K562 (cell line): ENCODE measurements at regions not wholly inside any gene's neighbourhood (a gene's known extent, or its start where the extent isn't known, plus 50 kb on each side); places are given as distances from the start of the nearest gene placed in this dataset.

ENCODE experiments used
- ATAC-seq: fragments of 200-7000 bp; cut with Tn5 transposase; 3 replicates; pipeline ENCODE4 v1.9.1; 2020; ENCODE audit warnings: moderate library complexity
- BruUV-seq: library from RNA; stranded (reverse); fragments of 400-500 nt; replicated peaks from 2 replicates; lab custom pipeline; 2021; lab: Mats Ljungman, UMichigan
- CTCF ChIA-PET: fragments of 300-600 bp; formaldehyde crosslinking; extraction: SDS; loops from one replicate; lab custom pipeline; 2021; ENCODE audit warnings: low intra/inter-chr PET ratio; lab: Yijun Ruan, JAX
- POLR2A ChIA-PET: fragments of 300-600, 350-650 bp; sonication (Branson Sonifier 250); formaldehyde crosslinking; extraction: SDS; loops from one replicate; lab custom pipeline; 2021; ENCODE audit warnings: antibody characterized with exemption, inconsistent platforms; lab: Yijun Ruan, JAX
- DNase-seq, 4 experiments: peaks; one replicate each; pipeline versions ENCODE4 v3.0.0 to v3.0.0-alpha.2; 2011 to 2018; ENCODE audit warnings: low spot score in 3 of 4, mixed read lengths in 3 of 4; ENCODE audit errors: extremely low read depth in 1 of 4
- FAIRE-seq: peaks from 2 replicates; lab custom pipeline; 2011; peaks lifted over from hg19 to GRCh38; lab: Jason Lieb, UNC
- H2AFZ ChIP-seq: 2 replicates; pipeline ENCODE4 v1.6.0; 2011; ENCODE audit warnings: low read depth, low read length, control low read depth, inconsistent platforms
- H3K27ac ChIP-seq: fragments of 200-600 bp; 3 replicates; pipeline ENCODE4 v1.8.0; 2011; ENCODE audit warnings: low read depth, mild to moderate bottlenecking, control low read depth, inconsistent platforms, low read length, moderate library complexity, mixed read lengths; ENCODE audit errors: extremely low read depth
- H3K27me3 ChIP-seq, 2 experiments: fragments of 300-600 bp in 1 of 2; 2 replicates in 1 of 2; 3 replicates in 1 of 2; pipeline versions ENCODE4 v1.6.0 to v1.8.0; 2011; ENCODE audit warnings: inconsistent platforms in 2 of 2, low read length in 2 of 2, mild to moderate bottlenecking in 1 of 2, mixed read lengths in 1 of 2, moderate library complexity in 1 of 2; ENCODE audit not compliant: control insufficient read depth in 2 of 2, insufficient read depth in 2 of 2
- H3K36me3 ChIP-seq: fragments of 300-600 bp; 3 replicates; pipeline ENCODE4 v1.8.0; 2011; ENCODE audit warnings: mild to moderate bottlenecking, low read length, inconsistent platforms; ENCODE audit not compliant: control insufficient read depth, insufficient read depth
- H3K4me1 ChIP-seq, 2 experiments: fragments of 200-600 bp in 1 of 2; replicated peaks in 1 of 2; 2 replicates in 1 of 2; 3 replicates in 1 of 2; pipeline versions ENCODE4 v1.5.1 to v1.8.0; 2011; ENCODE audit warnings: inconsistent platforms in 2 of 2, low read length in 2 of 2, mild to moderate bottlenecking in 1 of 2, mixed read lengths in 1 of 2, moderate library complexity in 1 of 2; ENCODE audit not compliant: control insufficient read depth in 2 of 2, insufficient read depth in 2 of 2
- H3K4me2 ChIP-seq: 2 replicates; pipeline ENCODE4 v1.6.1; 2011; ENCODE audit warnings: low read length, control low read depth, inconsistent platforms, mixed read lengths; ENCODE audit not compliant: insufficient read depth
- H3K4me3 ChIP-seq: fragments of 200-600 bp; sonication (generic), shearing (Covaris generic); 2 replicates; pipeline ENCODE4 v1.5.1; 2016; ENCODE audit warnings: control low read depth, inconsistent platforms
- H3K79me2 ChIP-seq: fragments of 200-600 bp; 3 replicates; pipeline ENCODE4 v1.8.0; 2011; ENCODE audit warnings: low read length, inconsistent platforms; ENCODE audit not compliant: control insufficient read depth, insufficient read depth
- H3K9ac ChIP-seq, 2 experiments: 2 replicates each; pipeline versions ENCODE4 v1.6.0 to v1.6.1; 2011; ENCODE audit warnings: low read depth in 2 of 2, low read length in 2 of 2, control low read depth in 1 of 2, inconsistent platforms in 1 of 2, mild to moderate bottlenecking in 1 of 2, mixed read lengths in 1 of 2; ENCODE audit not compliant: insufficient read depth in 1 of 2
- H3K9me1 ChIP-seq: one replicate; pipeline ENCODE4 v1.6.0; 2011; ENCODE audit warnings: inconsistent platforms, mild to moderate bottlenecking, low read length, moderate library complexity; ENCODE audit not compliant: control insufficient read depth, insufficient read depth
- H3K9me3 ChIP-seq: replicated peaks from 2 replicates; pipeline ENCODE4 v1.5.1; 2011; ENCODE audit warnings: low read depth, low read length, inconsistent platforms; ENCODE audit not compliant: control insufficient read depth, insufficient read depth
- H4K20me1 ChIP-seq: replicated peaks from 2 replicates; pipeline ENCODE4 v1.6.1; 2011; ENCODE audit warnings: low read length, inconsistent platforms, mixed read lengths; ENCODE audit not compliant: control insufficient read depth, insufficient read depth
- BRD9 ChIP-seq: fragments of 450-650 bp; IDR thresholded peaks from 2 replicates; pipeline ENCODE4 v1.6.1; 2018; ENCODE audit warnings: low read depth; ENCODE audit not compliant: partially characterized antibody
- CEBPG ChIP-seq, 3 experiments: fragments of 200-800 bp in 1 of 3; sonication (Bioruptor generic) in 1 of 3; sonication (generic) in 1 of 3; formaldehyde crosslinking in 1 of 3; IDR thresholded peaks in 2 of 3; conservative IDR thresholded peaks in 1 of 3; 2 replicates each; pipeline versions ENCODE4 v1.6.1 to v1.8.0; 2016 to 2022; ENCODE audit warnings: missing compliant biosample characterization in 2 of 3, missing genetic modification characterization in 2 of 3, mild to moderate bottlenecking in 1 of 3, missing genetic modification reagents in 1 of 3
- CLOCK ChIP-seq: fragments of 250-450 bp; sonication (Bioruptor Pico); IDR thresholded peaks from 2 replicates; pipeline ENCODE4 v1.4.0; 2020; ENCODE audit warnings: mild to moderate bottlenecking, moderate library complexity, borderline replicate concordance
- EHMT2 ChIP-seq: fragments of 450-650 bp; IDR thresholded peaks from 2 replicates; pipeline ENCODE4 v1.6.1; 2018; ENCODE audit warnings: antibody characterized with exemption
- GTF3C2 ChIP-seq: IDR thresholded peaks from 3 replicates; pipeline ENCODE4 v1.6.1; 2011; ENCODE audit warnings: borderline replicate concordance, mild to moderate bottlenecking, moderate library complexity; ENCODE audit not compliant: insufficient read length; ENCODE audit errors: extremely low read depth
- HEY1 ChIP-seq: fragments of 250-450 bp; sonication (Bioruptor Pico); IDR thresholded peaks from 2 replicates; pipeline ENCODE4 v1.5.0; 2020; ENCODE audit warnings: mild to moderate bottlenecking, moderate library complexity, borderline replicate concordance
- HNRNPK ChIP-seq: fragments of 200-400 bp; formaldehyde crosslinking; IDR thresholded peaks from one replicate; pipeline ENCODE4 v1.6.1; 2018; ENCODE audit warnings: mild to moderate bottlenecking, low read depth, low read length; ENCODE audit not compliant: poor library complexity, severe bottlenecking
- MAFK ChIP-seq: IDR thresholded peaks from 2 replicates; pipeline ENCODE4 v1.6.1; 2011; ENCODE audit warnings: low read length, improper control_type of control experiment
- MCM5 ChIP-seq: fragments of 450-650 bp; IDR thresholded peaks from 2 replicates; pipeline ENCODE4 v1.6.1; 2016; ENCODE audit warnings: low read depth
- NCOA2 ChIP-seq, 2 experiments: fragments of 450-650 bp; IDR thresholded peaks; 2 replicates each; pipeline ENCODE4 v1.6.1; 2018; ENCODE audit warnings: mild to moderate bottlenecking in 2 of 2, moderate library complexity in 1 of 2; ENCODE audit not compliant: partially characterized antibody in 2 of 2
- TAF15 ChIP-seq: fragments of 200-400 bp; formaldehyde crosslinking; IDR thresholded peaks from 2 replicates; pipeline ENCODE4 v1.6.1; 2017; ENCODE audit warnings: mild to moderate bottlenecking, low read depth, low read length, moderate library complexity
- WGBS: fragments of 100-300 bp; shearing (Covaris generic); methylation state at CpG from one replicate; pipeline ENCODE4 v1.1.6; 2016; ENCODE audit warnings: low coverage, mixed read lengths; ENCODE audit not compliant: insufficient coverage; ENCODE audit errors: missing lambda C conversion rate; 5-methylcytosine and 5-hydroxymethylcytosine counted together
- in situ Hi-C: fragments of 300-500 bp; cut with MboI; formaldehyde crosslinking; loops from 4 replicates; pipeline ENCODE4 v1.15.0; 2018; ENCODE audit warnings: inconsistent platforms, mixed read lengths
- intact Hi-C: fragments of 100-400 bp; cut with micrococcal nuclease; formaldehyde crosslinking; loops from 2 replicates; pipeline ENCODE4 v1.14.2; 2022

GRCh38 chr15:58298879-58299850, 132.6 kb upstream of the LIPC start (continued):
- TF ChIP-seq NCOA2 (IDR thresholded peaks at IDR 0.05; ENCODE audit: partially characterized antibody in 2 of 2) = no peak
- no peak for TF ChIP-seq MCM5
- TF ChIP-seq MAFK = no peak
- TF ChIP-seq HEY1 (CRISPR knock-in tag) = no peak
- no peak for TF ChIP-seq CLOCK (CRISPR knock-in tag)
- no peak for TF ChIP-seq EHMT2
- no peak for TF ChIP-seq BRD9

- no peaks in the 10 kb centered on the region for H3K79me2 ChIP-seq
- H3K9me3 ChIP-seq = 0 out of 2 replicates have a peak, but pooled peaks cover 2% of the 10 kb centered on the region
- H3K4me1 ChIP-seq = peaks cover 0 to 7% of the 10 kb centered on the region in 2 experiments; a peak in 2 of 5 replicates
- TF ChIP-seq HNRNPK = no peak
- TF ChIP-seq TAF15 = no peak
- TF ChIP-seq GTF3C2 = no peak
- peak; percentile 39; the same call in 1 of the 2 replicates for TF ChIP-seq CEBPG (CRISPR knock-in tag; IDR thresholded peaks at IDR 0.05)
- no peak for TF ChIP-seq CEBPG (tag; conservative IDR thresholded peaks at IDR 0.05 in 1 of 2, IDR thresholded peaks at IDR 0.05 in 1 of 2)
- no peak overlapping the region for H3K4me3 ChIP-seq
- H3K9me1 ChIP-seq = no peaks in the 10 kb centered on the region
- FAIRE-seq = no peak
- H3K36me3 ChIP-seq = no peaks in the 10 kb centered on the region
- H3K4me2 ChIP-seq = peak overlapping the region; percentile 31; the same call in 1 of the 2 replicates
- DNase-seq = no peak
- no TSS peak for BruUV-seq
- H3K27me3 ChIP-seq = no peaks in the 10 kb centered on the region
- in situ Hi-C loops (no loop called here), intact Hi-C loops (no loop called here)
- no peaks in the 10 kb centered on the region for H4K20me1 ChIP-seq
- no peak; the same call in 2 of the 3 replicates for ATAC-seq
- H3K9ac ChIP-seq = no peak overlapping the region
- CTCF ChIA-PET = no interaction called here
- no peak overlapping the region for H3K27ac ChIP-seq
- H2AFZ ChIP-seq = no peak overlapping the region
- 0% methylated on average over 1 of the region's 1 CpG for WGBS
- POLR2A ChIA-PET = interaction anchor here (0.8 to 1.3 kb wide), 3 partner anchors 9 to 42 kb away, joined by 3 to 5 read pairs (median 5); no protein-coding TSS in a partner anchor
Observed at GRCh38 chr15:58302832-58303231, 129.0 kb upstream of the LIPC start.
